Activated CD4-positive, alpha-beta T cell treated with anti-CD3 and anti-CD28 coated beads, Interleukin-2, Interleukin-6, amounts not matched to agents 100 ng/mL and 50 ng/mL, durations not matched to agents 16 hours and 8 hours (primary cell): ENCODE measurements at regions not wholly inside any gene's neighbourhood (a gene's known extent, or its start where the extent isn't known, plus 50 kb on each side); places are given as distances from the start of the nearest gene placed in this dataset.

Source experiments
- DNase-seq: peaks from one replicate; pipeline ENCODE4 v3.0.0-alpha.2; 2020

DNA sequence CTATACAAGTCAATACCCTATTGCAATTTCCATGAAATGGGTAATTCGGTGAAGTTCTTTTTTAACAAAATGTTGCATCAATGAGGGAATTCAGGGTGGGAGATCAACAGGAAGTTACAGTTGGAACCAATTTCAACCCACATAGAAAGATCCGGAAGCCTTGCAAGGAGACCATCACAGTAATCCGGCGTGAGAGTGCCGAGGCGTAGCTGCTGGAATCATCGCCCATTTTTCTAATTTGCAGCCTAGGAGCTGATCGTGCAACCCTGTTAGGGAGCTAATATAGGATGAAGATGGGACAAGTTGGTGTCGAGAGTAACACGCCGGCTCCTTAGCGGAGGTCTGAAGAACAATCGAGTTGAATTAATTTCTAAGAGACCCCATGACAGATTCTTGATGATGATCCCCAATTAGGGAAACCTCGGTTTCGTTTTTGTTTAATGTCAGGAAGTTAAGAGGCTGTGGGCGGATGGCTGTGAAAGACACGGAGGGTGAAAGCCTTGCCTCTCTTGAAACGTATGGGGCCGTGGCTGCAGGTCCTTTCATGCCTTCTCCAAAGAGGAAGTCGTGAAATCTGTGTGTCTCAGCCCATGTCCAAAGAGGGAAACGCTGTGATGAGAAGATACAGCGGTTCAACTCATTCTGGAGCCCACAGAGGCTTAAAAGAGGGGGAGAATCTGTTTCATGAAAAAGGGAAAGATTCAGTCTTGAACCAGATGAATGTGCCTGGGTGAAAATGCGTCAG, 51.2 kb upstream of the CARD11 start:
- peak; percentile 67 for DNase-seq

DNA sequence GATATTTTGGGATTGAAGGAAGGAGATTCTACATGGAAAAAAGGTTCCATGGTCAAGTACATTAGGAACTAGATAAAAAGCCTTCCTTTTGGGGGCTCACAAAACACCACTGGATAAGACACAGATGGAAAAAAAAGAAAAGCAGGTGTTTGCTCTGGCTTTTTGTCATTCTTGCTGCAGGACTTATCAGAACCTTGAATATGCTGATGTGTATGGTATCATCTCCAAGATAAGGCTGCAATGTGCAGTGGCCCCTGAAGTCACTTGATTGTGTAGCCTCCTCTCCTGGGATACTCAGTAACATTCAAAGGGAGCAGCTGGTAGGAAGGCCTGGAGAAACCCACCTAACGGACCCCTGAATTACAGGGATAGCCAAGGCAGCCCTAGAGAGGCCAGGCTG, 54.1 kb upstream of the CARD11 start:
- DNase-seq = no peak

DNA sequence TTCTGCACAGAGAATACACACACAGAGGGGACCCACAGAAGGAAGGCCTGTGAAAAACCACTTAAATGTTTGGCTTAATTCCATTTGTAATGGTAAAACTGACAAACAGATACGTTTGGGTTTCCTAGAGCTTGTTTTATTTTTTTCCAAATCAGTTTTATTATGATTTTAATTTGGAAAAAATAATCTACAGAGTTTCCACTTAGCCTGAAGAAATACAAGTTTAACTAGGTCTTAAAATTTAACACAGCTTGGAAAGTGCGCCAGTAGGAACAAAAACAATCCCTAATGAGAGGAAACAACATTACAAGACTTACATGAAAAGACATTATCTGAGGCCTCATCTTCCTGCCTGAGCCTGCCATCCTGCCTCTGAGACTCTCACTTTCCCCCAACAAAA, 58.5 kb upstream of the CARD11 start:
- no peak for DNase-seq

DNA sequence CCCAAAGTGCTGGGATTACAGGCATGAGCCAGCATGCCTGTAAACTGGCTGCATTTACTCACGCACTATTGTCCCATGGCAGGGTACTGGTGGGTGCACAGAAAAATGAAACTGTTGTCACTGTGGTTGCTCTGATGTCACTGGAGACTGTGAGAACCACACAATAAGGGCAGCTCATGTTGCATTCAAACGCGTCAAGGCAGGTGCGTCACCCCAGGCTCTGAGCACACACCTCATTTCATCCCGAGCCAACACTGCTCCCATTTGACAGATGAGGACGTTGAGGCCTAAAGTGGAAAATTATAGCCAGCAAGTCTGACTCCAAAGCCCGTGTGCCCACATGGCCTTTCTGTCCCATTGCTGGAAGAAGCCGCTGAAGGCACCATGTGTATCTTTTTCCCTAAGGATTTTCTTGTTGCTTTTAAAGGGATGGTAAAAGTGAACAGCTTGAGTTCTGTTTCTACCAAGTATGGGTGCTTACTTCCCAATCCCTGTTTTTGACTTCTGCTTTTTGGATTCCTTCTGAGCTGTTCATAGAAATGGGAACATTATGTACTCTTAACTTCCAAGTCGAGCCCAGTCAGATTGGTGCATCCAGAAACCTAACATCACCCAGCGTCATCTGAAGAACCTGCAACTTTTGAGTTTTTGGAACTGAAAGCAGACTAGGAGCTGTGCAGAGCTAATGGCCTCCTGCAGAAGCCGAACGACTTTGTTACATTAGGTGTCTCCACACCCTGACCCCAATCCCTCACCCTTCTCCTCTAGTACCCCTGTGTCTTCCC, 60.1 kb upstream of the CARD11 start:
- DNase-seq = no peak

DNA sequence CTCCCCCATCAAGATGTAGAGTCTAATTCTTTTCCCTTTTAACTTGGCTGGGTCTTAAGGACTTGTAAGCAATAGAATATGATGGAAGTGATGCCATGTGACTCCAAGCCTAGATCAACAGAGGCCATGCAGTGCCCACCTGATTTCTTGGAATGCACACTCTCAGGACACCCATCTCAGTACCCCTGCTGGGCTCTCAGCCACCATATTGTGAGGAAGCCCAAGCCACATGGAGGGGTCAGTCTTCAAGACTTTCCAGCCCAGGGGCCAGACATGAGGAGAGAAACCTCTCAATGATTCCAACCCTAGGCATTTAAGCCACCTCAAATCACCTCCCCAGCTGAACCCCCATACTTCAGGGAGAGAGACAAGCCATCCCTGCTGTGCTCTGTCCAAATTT, 62.2 kb upstream of the CARD11 start:
- DNase-seq = no peak

DNA sequence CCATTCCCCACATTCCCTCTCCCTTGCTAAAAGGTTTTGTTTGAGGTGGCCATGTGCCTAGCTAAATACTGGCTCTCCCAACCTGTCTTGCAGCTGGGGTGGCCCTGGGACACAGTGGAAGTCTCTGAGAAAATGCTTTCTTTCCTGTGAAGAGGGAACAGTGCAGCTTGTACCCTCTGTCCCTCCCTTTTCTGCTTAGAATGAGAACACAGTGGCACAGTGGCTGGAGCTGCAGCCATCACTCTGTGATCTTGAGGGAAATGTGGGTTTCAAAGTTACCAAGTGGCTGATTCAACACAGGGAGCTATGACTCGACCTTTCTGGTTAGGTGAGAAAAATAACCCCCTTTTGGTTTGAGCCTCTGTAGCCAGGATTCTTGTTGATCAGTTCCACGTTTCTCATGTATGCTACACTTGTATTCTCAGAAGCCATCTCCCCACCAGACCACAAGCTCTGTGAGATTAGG, 62.7 kb upstream of the CARD11 start:
- peak; percentile 92 for DNase-seq

DNA sequence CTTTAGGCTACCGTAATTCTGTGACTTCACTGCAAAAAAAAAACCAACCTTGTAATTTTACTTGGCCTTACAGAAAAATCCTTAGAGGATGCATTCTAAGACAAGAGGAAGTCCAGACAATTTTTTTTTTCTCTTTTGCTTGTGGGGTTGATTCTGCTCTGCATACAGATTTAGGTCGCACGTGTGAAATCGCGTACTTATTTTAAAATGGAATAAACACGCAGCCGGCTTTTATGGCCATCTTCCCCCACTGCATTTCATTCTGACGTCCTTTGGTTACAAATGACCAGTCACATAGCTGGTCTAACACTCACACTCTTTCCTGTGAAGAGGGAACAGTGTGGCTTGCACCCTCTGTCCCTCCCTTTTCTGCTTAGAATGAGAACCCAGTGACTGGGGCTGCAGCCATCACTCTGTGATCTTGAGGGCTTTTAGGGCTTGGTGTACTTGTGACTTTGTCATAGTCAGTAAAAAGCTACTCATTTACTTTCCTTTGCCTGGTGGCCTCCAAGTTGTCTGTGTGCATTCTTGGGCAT, 63.6 kb upstream of the CARD11 start:
- no peak for DNase-seq

DNA sequence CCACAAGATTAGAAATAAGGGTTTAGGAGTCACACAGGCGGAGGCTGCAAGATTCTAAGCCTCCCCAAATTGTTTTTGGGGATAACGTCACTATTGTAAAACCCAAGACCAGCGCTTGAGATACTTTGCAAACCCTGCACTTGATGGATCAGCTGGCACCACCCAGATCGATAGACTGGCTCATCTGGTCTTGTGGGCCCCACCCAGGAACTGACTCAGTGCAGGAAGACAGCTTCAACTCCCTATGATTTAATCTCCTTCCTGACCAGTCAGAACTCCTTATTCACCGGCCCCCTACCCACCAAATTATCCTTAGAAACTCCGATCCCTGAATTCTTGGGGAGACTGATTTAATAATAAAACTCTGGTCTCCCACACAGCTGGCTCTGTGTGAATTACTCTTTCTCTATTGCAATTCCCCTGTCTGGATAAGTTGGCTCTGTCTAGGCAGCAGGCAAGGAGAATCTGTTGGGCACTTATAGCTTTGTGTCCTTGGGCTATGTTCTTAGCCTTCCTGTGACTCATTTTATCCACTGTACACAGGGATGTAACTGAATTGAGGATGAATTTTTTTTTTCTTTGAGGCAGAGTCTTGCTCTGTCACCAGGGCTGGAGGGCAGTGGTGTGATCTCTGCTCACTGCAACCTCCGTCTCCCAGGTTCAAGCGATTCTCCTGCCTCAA, 64.4 kb upstream of the CARD11 start:
- peak; percentile 59 for DNase-seq

DNA sequence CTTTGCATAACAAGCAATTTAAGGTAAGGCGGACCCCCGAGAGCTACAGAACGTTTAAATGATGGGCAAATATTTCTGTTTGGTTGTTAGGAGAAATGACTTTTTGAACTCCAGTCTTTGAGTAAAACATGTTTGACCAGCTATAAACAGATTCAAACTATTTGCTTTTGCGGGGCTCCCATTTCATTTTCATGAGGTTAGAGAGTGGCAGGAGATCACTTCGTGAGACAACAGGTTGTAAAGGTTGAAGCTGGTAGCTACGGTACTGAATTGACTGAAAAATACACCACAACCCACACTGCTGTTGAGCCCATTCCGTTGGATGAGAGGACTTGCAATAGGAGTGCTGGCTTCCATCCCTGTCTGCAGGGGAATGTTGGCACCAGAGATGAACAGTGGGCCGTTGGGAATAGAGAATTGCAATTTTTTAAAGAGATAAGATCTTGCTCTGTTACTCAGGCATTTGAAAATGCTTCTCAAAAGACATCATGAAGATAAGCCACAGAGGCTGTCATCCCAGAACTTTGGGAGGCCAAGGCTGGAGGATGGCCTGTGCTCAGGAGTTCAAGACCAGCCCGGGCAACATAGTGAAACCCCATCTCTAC, 65.7 kb upstream of the CARD11 start:
- no peak for DNase-seq

DNA sequence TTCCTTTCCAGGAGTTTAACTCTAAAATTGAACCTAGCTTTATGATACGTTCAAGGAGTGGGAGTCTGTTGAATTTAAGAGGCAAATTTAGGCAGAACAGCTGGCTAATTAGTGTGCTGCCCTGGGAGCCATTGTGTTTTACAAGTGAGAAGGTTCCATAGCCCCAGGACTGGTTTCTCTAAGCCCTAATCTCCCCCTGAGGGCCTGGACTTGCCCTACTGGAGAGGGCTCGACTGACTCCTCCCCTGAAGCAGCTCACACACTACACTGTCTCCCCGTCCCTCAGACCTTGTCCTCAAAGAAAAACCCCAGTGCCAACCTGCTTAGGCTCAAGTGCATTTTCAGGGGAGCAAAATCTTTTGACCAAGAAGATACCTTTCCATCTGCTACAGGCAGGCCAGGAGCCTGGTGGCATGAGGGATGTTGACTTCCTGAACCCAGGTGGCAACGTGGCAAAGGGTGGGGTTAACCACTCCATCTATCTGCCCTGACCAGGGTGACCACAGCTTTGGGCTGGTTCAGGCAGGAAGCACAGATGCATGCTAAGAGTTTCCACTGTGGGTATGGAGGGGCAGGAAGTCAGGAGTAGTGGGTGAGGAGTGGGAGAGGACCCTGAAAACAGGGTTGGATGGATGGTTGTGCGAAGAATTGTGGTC, 68.9 kb upstream of the CARD11 start:
- peak; percentile 76 for DNase-seq

DNA sequence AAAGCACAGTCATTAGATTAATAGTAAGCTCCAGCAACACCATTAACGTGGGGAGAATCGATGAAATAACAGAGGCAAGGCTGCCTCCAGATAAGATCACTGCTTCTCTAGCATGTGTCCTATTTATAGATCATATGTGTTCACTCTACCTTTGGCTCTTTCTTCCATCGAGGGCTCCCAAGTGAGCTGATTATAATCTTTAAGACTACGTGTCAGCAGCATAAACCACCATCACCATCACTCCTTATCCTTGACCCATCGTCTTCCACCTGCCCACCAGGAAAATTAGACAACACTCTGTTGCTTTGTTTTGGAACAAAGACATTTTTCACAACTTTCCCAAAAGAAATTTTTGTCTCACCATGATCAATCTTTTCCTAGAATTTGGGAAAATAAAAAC, 71.2 kb upstream of the CARD11 start:
- DNase-seq = no peak

DNA sequence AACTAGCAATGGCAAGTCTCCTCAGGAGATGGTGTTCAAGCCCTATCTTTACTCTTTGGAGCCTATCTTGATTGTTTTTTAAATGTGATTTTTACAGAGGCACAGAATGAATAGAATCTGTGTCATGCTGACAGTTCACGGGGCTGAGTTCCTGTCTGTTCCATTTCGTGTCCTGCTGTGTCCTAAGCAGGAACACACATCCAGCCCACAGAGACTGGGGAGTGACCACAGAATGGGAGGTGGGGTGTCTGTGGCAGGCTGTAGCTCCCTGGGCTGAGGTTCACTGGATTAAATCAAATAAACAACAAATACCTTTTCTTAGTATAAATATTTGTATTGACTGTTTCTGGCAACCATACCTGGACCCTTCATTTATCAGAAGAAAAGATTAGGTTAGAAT, 73.4 kb upstream of the CARD11 start:
- DNase-seq = no peak

DNA sequence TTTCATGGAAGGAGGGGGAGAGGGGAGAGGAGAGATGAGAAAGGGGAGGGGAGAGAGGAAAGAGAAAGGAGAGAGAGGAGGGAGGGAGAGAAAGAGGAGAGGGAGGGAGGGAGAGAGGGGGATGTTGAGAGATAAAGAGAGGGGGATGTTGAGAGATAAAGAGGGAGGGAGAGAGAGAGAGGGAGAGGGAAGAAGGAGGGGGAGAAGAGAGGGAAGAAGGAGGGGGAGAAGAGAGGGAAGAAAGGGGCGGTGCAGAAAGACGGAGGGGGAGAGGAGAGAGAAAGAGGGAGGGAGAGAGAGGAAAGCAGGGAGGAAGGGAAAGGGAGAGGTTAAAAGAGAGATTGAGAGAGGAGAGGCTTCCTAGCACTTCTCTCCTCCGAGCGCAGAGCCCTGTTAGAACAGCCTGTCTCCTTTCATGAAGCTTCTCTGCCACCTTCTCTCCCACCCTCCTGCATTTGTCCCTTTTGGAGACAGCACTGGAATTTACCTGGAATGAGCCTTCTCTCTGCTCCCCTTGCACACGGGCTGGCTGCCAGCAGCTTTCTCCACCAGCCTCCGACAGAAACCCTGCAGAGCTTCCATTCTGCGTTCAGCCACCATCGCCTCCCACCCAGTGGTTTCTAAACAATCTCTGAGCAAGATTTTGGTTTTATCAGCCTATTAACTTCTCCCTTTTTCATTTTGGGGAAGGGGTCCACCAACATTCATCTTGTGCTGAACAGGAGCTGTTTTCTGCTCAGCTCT, 74.0 kb upstream of the CARD11 start:
- DNase-seq = no peak

DNA sequence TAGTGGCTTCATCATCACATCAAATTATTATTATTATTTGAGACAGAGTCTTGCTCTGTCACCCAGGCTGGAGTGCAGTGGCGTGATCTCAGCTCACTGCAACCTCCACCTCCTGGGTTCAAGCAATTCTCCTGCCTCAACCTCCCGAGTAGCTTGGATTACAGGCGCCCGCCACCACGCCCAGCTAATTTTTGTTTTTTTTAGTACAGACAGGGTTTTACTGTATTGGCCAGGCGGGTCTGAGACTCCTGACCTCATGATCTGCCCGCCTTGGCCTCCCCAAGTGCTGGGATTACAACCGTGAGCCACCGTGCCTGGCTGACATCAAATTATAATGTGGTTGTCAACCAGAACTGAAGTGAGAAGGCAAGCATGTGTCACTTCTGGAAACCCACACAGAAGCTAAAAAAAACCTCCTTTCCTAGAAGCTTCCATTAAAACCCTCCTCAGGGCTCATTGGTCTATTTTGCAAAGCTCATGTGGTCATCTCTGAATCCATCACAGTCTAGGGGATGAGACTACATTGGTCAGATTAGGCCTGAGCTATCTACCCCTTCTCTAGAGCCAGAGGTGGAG, 75.8 kb upstream of the CARD11 start:
- peak; percentile 18 for DNase-seq

DNA sequence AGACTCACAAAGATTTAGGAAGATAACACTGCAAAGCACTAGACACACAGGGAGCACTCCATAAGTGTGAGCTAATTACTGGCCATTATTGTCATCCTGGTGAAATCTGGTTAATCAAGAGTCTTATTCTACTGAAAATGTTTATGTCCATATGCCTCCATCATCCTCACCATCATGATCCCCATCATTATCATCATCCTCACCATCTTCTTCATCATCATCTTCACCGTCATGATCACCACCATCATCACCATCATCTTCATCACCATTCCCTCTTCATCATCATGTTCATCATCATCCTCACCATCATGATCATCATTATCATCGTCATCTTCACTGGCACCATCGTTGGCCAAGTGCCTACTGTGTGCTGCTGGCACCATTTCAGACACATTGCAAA, 76.3 kb upstream of the CARD11 start:
- no peak for DNase-seq

DNA sequence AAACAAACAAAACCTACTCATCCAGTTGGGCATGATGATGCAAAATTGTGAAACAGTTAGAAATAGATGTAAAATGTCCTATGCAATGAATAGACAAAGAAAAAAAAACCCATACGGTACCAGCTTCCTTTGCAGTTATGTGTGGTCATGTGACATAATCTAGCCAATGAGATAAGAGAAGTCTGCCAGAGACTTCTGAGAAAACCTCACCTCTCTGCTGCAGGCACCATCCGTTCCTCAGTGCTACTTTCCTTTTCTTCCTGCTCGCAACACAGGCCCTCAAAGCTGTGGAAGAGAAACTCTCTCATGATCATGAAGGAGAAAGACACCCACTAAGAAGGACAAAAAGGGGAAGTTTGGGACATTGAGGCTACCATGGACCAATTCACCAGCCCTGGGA, 76.8 kb upstream of the CARD11 start:
- DNase-seq = peak; percentile 31

DNA sequence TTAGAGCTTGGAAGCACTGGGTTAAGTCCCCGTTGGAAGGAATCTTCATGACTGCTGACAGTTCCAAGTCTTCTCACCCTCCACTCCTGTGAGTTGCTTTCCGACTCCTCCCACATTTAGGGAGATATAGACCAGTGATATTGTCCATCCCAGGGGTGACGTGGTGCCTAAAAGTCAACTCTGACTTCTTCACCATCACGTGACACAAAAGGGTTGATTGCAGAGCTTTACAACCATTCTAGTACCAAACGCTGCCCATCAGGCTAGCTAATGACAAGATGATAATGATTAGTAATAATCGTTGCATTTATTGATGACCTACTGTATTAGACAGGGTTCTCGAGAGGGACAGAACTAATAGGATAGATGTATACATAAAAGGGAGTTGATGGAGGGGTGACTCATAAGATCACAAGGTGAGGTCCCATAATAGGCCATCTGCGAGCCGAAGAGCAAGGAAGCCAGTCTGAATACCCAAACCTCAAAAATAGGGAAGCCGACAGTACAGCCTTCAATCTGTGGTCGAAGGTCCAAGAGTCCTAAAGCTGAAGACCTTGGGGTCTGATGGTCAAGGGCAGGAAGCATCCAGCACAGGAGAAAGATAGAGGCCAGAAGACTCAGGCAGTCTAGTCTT, 85.3 kb upstream of the CARD11 start:
- DNase-seq = no peak

DNA sequence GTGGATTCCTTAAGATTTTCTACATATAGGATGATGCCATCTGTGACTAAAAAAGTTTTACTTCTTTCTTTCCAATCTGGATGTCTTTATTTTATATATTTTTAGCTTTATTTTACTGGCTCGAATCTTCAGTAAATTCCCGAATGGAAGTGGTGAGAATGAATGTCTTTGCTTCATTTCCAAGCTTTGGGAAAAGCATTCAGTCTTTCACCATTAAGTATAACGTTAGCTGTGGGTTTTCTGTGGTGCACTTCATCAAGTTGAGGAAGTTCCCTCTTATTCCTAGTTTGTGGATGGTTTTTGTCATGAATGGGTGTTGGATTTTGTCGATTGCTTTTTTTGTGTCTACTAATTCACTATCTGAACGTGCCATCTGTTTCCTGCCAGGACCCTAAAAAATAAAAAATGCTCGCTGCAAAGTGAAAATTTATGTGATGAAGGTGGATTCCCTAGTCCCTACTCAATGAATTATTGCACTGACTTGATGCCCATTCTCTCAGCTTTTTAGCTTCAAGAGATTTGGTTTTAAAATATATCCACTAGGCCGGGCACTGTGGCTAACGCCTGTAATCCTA, 90.2 kb upstream of the CARD11 start:
- DNase-seq = no peak

DNA sequence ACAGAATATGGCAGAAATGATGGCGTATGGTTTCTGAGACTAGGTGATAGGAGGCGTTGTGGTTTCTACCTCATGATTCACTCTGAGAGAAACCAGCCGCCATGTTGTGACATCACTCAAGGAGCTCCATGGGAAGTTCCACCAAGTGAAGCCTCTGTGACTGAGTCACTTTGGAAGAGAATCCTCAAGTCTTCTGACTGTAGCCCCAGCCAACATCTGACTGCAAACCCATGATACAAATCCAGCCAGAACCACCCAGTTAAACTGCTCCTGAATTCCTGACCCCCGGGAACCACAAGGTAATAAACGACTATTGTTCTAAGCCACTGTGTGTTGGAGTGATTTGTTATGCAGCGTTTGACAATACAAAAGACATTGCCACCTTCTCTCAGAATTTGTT, 91.1 kb upstream of the CARD11 start:
- DNase-seq = peak; percentile 39

DNA sequence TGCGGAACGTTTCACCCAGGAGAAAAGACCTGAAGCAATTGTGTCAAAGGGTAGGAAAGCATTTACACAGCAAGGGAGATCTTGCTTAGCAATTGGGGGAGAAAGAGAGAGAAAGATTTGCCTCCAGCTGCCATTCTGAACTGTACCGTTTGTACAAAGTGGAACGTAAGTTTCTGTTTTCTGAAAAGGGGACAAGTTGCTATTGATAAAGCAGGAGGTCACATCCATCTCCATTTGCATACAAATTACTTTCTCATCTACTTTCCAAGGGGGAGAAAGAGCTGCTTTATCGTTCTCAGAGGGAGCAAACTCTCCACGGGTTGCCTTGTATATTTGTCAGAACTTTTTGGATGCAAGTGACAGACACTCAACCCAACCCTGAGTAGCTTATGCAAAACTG, 92.0 kb upstream of the CARD11 start:
- DNase-seq = no peak

DNA sequence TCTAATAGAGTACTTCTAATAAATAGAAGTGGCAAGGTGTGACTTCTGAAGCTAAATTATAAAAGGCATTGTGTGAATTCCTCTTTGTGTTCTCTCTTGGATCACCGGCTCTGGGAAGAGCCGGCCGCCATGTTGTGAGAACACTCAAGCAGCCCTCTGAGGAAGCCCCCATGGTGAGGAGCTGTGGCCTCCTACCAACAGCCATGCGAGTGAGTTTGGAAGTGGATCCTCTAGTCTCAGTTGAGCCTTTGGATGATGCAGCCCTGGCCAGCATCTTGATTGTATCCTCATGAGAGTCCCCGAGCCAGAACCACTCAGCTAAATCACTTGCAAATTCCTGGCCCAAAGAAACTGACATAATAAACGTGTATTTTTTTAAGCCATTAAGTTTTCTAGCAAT, 94.5 kb upstream of the CARD11 start:
- DNase-seq = no peak
